ENCODE measurements at regions not wholly inside any gene's neighbourhood (a gene's known extent, or its start where the extent isn't known, plus 50 kb on each side); places are given as distances from the start of the nearest gene placed in this dataset.
"Not testable (repeated sequence)": the region's sequence is repeated elsewhere in the genome, so short reads cannot be mapped to it uniquely, and the experiment has no call there.

DNA sequence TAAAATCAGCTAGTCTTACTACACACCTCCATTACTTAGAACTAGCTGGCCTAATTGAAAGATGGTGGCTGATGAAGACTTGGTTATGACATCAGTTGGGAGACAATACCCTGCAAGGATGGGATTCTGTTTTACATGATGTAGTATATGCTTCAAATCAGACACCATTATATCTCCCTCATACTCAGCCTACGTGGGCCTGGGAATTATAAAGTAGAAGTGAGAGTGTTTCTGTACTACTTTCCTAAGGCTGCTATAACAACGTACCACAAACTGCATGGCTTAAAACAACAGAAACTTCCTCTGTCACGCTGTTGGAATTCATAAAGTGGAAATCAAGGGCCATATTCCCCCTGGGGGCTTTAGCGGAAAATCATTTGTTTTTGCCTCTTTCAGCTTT lies 190.4 kb downstream of the PAH start:
- DNase-seq: no peak

DNA sequence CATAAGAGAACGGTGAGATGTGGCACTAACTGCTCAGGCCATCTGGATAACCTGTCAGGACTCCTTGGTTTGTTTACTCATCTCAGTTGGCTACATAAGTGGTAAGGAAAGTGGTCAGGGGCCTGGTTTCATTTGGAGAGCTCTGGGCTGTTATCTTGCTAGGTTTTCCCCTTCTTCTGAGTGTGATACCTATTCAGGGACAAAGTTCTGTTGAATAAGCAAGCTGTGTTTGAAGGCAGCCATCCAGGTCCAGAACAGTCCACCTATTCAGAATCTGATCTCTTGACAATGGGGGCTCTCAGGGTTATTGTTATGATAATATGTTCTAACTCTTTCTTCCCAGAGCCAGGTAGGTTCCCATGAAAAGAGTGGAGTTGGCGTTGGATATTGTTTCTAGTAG lies 194.9 kb downstream of the PAH start:
- DNase-seq: no peak

DNA sequence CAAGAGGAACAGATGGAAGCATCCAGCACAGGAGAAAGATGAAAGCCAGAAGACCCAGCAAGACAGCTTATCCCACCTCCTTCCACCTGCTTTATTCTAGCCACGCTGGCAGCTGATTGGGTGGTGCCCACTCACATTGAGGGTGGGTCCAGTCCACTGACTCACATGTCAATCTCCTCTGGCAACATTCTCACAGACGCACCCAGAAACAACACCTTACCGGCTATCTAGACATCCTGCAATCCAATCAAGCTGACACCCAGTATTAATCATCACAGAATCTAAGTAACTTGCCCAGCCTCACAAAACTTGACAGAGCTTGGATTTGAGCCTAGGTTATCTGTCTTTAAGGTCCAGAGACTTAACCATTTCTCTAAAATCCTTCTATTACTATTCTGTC lies 208.9 kb downstream of the PAH start:
- no peak for DNase-seq

DNA sequence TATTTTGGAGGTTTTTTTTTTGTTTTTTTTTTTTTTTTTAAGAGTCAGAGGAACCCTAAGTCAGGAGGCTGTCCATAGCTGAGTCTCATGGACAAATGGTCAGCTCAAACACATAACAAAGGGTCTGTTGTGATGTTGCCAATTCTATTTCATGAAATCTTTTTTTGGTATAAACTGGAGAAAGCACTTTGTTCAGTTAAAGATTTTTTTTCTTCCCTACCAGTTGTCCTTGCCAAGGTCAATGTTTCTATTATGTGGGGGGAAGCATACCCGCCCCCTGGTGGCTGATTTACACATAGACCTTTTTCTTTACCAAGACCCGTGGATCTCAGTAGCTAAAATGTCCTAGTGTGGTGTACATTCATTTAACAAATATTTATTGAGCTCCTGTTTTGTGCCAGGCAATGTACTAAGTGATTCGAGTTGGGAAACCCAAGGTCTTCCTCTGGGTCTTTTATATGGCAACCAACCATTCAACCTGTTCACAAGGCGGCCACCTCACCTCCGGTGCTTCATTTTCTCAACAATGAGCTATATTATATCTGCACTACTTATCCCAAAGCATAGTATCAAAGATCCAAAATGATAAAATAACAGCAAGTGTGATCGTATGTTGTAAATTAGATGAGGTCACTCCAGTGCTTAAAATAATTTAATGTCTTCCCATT lies 214.5 kb downstream of the PAH start:
- no peak for DNase-seq

DNA sequence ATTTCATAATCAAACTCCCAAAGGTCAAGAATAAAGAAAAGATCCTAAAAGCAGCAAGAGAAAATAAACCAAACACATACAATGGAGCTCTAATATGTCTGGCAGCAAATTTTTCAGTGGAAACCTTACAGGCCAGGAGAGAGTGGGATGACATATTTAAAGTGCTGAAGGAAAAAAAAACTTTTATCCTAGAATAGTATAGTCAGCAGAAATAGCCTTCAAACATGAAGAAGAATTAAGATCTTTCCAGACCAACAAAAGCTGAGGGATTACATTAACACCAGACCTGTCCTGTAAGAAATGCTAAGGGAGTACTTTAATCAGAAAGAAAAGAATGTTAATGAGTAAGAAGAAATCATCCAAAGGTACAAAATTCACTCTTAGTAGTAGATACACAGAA lies 215.7 kb upstream of the IGF1 start:
- DNase-seq: no peak

DNA sequence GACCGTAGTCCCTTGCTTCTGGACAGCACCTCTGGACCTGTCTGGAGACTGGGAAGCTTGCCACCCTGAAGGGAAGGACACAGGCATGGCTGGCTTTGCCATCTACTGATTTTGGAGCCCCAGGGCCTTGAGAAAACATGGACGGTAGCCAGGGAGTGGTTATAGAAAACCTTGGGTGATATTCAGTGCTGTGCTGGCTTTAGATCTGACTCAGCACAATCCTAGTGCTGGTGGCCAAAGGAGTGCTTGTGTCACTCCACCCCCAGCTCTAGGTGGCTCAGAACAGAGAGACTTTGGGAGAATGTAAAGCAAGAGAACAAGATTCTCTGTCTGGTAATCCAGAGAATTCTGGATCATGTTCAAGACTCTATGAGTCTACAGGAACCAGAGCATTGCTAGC lies 214.5 kb upstream of the IGF1 start:
- DNase-seq: no peak

DNA sequence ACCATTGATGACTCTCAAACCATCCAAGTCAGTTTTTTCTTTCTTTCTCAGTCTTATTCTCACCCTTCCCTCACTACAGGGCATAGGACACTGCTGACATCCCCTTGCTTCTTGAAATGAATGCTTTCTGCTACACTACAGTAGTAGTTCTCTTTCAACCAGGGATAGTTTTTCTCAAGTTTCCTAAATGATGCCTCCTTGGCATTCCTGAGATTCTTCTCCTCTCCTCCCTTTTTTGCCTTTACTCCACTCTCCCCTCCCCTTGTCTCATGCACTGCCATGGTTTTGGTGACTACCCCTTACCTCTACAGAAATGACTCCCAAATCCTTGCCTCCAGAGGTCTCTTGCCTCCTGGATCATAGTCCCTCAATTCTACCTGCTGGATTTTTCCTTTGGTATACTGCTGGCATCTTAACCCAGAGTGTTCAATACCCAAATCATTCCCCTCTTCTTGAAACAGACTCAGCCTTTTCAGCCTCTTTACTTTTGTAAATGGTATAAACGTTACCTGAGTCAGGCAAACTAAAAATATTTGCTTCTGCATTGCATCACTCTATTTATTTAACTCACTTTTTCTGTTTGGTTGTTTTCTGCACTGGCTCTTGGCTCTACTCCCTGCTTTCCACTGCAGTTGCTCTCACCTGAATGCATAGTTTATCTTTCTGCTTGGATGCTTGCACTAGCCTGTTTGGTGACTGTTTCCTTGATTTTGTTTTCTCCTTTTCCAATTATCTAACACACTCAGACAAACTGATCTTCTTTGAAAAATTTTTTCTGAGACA lies 211.6 kb upstream of the IGF1 start:
- DNase-seq: no peak

DNA sequence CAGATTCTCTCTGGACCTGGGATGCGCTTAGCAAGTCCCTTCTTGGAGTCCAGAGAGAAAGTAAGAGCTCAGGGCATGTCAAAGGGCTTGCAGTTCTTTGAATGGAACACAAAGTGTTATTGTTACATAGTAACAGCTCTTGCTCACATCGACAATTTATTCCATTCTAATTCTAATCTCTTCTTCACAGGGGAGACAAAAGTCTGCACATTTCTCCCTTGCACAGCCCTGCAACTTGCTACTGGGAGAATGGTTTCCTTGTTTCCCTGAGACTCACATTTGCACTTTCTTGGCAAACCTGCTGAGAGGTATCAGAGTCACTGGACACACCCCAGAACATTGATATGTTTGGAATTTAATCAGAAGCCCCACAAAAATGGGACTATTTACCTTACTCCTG lies 209.9 kb upstream of the IGF1 start:
- no peak for DNase-seq

DNA sequence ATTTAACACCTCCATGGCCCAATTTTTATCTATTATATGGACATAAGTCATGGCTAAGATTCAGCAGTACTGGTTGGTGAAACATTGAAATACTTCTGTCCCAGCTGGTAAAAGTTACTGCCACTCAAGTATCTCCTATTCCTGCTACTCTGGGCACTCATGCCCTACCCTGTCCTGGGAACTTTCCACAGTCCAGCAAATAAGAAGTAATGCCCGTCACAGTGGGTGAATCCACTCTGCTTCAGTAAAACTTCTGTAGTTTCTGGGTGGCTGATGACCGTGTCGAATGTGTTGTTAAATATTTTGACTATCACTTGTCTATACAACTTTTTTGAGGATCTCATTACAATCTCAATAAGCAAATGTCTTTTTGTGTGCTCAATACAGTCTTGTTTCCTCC lies 209.3 kb upstream of the IGF1 start:
- DNase-seq: no peak

DNA sequence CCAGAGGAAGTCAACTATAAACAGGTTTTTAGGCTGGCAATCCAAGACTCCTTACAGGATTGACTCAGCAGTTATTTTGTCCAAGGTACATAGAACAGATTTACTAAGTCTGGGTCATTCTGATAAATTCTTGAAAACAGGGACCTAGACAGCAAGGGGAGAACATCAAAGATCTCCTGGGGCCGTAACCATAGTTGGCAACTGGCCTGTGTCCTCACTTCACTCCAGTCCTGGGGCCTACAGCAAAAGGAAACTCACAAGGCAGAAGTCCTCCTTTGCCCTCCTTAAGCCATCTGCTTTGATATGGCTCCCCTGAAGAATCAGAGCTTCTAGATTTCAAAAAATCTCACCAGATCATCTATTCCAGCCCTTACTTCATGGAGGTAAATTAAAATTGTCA lies 207.2 kb upstream of the IGF1 start:
- DNase-seq: no peak

DNA sequence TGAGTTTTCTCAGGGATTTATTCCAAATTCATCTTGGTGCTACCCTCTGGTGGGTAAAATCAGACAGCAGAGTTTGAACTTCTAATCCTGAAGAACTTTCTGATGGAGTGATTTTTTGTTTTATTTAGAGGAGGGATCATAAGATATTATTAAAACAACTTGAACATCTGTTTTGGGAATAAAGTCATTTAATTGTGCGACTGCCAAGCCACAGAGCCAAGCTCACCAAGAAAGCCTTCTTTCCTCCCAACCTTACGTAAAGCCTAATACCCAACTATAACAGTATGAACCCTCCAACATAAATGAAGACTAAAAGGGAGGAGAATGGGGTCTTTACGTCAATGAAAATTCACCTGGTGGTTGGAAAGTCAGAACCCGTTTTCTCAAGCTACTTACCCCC lies 205.5 kb upstream of the IGF1 start:
- no peak for DNase-seq

DNA sequence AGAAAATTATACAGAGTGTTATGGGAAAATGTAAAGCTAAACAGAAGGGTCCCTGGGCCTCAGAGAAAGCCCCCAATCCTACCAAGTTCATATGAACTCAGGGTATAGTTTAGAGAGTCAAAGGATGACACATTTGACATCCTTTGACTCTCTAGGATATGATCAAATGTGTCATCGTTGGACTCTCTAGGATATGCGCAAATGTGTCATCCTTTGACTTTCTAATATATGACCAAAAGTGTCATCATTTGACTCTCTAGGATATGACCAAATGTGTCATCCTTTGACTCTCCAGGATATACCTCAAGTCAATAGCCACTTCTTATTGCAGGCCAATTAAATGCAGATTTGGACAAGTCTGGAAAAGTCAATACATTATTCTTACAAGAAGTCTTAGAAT lies 204.8 kb upstream of the IGF1 start:
- no peak for DNase-seq

DNA sequence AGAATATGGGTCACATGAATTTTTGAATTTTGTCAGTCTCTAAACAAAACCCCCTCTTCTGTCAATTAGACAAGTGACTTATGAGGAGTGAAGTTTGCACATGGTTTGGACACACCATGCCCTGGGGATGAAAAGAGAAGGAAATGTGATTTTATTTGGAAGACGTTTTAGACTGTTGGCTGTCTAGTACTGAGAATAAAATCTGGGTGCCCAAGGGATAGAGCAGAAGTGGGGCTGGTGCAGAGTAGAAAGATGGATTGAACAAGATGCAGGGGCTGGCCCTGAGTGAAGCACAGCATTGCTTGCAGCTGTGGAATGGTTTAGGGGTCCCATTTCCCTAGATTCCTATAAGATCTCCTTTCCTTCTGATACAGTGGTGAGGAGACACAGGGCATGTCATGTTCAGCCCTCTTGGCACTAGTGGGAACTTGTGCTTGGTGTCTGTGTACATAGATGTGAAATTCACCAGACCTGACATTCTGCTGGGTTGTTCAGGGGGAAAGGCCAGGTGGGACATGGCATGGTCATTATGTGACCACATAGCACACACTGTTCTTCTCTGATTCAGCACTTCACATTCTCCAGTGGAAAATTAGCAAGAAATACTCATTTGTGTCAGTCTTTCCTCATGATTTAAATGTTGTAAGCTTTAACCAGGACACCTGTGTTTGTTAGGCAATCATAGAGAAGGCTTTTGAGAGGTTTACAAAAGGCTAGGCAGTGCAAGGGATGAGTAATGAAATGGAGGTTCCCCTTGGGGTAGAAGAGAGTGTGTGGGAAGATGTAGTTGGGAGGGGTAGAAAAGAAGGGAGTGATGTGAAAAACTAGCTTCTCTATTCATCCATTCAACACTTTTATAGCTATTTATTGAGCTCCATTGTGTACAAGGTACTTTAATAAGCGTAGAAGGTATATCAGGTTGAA lies 202.3 kb upstream of the IGF1 start:
- no peak for DNase-seq

DNA sequence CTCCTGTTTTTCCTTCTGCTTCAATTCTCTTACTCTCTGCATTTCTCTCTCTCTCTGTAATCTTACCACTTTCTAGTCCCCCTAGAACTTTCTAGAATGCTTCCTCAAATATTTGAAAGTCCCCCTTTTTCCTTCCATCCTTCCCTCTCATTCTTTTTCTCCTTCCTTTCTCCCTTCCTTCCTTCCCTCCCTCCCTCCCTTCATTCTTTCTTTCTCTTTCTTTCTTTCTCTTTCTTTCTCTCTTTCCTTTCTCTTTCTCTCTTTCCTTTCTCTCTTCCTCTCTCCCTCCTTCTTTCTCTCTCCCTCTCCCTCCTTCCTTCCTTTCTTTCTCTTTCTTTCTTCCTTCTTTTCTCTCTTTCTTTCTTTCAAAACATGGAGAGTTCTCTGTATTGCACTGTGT lies 201.4 kb upstream of the IGF1 start:
- DNase-seq: no peak

DNA sequence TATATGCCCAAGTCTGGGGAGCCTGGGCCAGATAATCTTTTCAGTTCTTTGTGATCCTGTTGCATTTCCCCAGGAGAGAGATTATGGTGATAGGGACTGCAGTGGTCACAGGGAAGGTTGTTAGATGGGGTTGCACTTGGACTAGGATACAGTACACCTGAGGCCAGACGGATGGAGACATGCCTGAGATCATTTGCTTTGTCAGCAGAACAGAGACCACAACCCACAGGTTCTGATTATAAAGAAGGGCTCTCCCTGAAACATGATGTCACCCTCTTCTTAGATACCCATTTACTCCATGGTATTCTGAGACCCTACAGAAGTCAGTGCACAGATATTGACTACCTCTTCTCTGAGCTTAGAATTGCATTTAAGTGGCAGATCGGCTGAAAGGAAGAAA lies 200.9 kb upstream of the IGF1 start:
- DNase-seq: no peak

DNA sequence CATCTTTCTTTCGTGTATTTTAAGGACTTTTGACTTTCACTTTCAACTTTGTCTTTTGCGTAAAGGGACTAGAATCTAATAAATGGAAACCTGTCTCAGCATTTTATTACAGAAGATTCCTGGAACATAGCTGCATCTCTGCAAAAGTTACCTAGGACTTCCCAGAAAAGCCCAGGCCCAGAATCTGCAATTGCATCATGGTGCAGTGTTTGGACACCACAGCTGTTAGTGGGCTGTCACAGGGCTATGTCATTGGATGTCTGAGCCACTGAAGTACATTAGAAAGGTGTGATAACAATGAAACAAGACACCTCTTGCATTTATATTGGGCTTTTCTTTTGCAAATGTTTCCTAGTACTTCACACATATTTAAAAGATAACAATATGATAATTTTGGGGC lies 199.9 kb upstream of the IGF1 start:
- DNase-seq: no peak

DNA sequence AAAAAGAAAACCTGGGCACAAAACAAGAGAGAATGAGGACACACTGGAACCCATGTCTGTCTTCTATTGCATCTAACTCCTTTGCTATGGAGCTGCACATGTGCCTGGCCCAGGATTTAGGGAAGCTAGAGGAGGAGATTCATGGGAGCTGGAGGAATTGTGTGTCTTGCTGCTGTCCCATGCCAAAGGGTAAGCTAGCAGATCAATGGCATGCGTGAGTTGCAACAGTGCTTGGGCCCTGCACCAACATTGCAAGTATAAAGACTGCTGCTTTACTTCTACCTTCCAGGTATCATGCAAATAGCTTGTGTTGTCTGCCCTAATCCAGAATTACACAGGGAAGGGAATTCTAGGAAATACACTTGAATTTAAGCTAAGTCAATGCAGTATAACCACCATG lies 196.4 kb upstream of the IGF1 start:
- DNase-seq: no peak

DNA sequence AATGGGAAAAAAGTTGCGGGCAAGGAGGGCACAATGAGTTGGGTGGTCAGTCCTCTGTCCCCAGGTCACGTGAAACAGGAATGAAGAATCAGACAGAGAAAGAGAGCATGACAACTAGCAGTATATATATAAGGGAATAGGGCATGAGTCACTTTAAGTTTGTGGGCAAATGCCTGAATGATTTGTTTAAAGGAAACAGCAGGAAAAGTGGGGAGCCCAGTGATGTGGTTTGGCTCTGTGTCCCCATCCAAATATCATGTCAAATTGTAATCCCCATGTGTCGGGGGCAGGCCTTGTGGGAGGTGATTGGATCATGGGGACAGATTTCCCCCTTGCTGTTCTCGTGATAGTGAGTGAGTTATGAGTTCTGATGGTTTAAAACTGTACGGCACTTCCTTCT lies 195.3 kb upstream of the IGF1 start:
- no peak for DNase-seq

DNA sequence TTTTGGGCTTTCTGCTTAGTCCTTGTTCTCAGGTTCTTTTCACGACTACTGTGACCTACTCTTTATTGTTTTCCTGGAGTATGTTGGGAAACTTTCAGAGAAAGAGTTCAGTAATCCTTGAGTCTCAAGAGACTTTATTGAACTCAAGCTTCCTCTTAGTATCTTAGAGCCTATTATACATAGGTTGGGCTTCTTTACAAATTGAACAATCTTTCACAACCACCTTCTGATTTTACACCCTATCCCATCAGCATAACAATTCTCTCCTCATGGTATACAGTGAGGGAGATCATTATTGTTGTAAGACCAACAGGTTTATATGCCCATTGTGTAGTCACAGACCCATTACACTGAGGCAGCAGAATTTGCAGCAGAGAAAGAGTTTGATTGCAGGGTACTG lies 193.2 kb upstream of the IGF1 start:
- no peak for DNase-seq

DNA sequence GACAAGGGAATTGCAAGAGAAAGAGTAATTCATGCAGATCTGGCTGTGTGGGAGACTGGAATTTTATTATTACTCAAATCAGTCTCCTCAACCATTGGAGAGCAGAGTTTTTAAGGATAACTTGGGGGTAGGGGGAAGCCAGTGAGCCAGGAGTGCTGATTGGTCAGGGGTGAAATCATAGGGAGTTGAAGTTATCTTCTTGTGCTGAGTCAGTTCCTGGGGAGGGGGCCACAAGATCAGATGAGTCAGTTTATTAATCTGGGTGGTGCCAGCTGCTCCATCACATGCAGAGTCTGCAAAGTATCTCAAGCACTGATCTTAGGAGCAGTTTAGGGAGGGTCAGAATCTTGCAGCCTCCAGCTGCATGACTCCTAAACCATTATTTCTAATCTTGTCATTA lies 191.8 kb upstream of the IGF1 start:
- DNase-seq: not testable (repeated sequence)

DNA sequence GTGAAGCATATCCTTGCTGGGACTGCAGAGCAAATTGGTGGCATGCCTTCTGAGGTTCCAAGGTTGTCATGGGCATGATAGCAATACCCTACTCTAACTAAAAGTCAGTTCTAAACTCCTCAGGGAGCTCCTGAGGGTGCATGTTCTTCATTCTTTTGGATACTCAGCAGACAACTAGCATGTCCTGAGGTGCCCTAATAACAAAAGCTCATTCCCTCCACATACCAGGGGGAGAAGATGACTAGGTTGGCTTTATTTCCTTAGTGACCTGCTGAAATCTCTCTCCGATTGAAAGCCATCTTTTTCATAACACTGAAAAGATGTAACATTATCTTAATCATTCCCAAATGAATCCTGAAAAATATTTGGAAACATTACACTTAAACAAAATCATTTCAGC lies 188.7 kb upstream of the IGF1 start:
- no peak for DNase-seq

DNA sequence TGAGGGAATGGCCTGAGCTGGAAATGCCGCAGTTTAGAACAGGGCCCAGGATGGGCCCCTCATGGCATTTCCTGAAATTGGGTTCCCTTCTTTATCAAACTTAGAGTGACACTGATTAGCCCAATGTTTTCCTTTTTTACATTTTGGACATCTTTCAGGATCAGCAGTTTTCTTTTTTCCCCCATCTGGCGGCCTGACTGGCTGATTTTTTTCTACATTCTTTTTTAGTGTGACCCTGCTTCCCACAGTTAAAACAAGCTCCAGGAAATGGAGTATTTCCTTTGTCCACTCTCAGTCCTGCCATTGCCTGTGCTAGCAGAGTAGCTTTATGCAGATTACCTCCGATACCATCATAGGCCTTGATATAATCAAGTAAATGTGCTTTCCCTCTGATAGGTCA lies 185.8 kb upstream of the IGF1 start:
- DNase-seq: not testable (repeated sequence)

DNA sequence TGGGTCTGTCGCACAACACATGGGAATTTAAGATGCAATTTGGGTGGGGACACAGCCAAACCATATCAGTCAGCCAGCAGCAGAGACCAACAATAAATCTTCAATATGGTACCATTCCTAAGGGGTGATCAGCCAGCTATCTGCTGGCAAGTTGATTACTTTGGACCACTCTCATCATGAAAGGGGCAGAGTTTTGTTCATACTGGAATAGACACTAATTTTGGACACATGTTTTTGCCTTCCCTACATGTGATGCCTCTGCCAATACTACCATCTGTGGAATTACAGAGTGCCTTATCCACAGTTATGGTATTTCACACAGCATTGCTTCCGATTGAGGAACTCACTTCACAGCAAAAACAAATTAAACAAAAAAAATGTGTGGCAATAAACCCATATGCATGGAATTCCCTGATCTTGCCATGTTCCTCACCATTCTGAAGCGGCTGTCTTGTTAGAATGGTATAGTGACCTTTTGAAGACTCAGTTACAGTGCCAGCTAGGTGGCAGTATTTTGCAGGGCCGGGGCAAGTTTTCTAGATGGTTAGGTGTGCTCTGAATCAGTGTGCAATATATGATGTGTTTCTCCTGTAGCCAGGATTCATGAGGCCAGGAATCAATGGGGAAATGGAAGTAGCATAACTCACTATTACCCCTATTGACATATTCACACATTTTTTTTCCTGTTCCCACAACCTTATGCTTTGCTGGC lies 179.0 kb upstream of the IGF1 start:
- DNase-seq: no peak
